ENCODE measurements at regions not wholly inside any gene's neighbourhood (a gene's known extent, or its start where the extent isn't known, plus 50 kb on each side); places are given as distances from the start of the nearest gene placed in this dataset.

- TF ChIP-seq, protein P1, sequence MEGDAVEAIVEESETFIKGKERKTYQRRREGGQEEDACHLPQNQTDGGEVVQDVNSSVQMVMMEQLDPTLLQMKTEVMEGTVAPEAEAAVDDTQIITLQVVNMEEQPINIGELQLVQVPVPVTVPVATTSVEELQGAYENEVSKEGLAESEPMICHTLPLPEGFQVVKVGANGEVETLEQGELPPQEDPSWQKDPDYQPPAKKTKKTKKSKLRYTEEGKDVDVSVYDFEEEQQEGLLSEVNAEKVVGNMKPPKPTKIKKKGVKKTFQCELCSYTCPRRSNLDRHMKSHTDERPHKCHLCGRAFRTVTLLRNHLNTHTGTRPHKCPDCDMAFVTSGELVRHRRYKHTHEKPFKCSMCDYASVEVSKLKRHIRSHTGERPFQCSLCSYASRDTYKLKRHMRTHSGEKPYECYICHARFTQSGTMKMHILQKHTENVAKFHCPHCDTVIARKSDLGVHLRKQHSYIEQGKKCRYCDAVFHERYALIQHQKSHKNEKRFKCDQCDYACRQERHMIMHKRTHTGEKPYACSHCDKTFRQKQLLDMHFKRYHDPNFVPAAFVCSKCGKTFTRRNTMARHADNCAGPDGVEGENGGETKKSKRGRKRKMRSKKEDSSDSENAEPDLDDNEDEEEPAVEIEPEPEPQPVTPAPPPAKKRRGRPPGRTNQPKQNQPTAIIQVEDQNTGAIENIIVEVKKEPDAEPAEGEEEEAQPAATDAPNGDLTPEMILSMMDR (IDR thresholded peaks at IDR 0.05), result no peak
- TF ChIP-seq POLR2A (IDR thresholded peaks at IDR 0.05), result no peak
Observed at GRCh38 chr22:48944751-48945620, 882.7 kb downstream of the BRD1 start.

Measured in tibial nerve (tissue), 3 donors.